ENCODE measurements at regions not wholly inside any gene's neighbourhood (a gene's known extent, or its start where the extent isn't known, plus 50 kb on each side); places are given as distances from the start of the nearest gene placed in this dataset.
"Not testable (repeated sequence)": the region's sequence is repeated elsewhere in the genome, so short reads cannot be mapped to it uniquely, and the experiment has no call there.

GRCh38 chr2:176891857-176892256 lies 320.7 kb upstream of the HNRNPA3 start:
- no peak for TF ChIP-seq ZNF274 (IDR thresholded peaks at IDR 0.05; ENCODE audit: low read depth, low read length)
- no peak overlapping the region for H3K4me3 ChIP-seq (ENCODE audit: low read length)

- no peak for TF ChIP-seq ZNF274 (IDR thresholded peaks at IDR 0.05; ENCODE audit: low read depth, low read length)
- H3K4me3 ChIP-seq (ENCODE audit: low read length) = no peak overlapping the region
These were observed 319.8 kb upstream of the HNRNPA3 start for GRCh38 chr2:176892676-176893226.

GRCh38 chr2:176895158-176895557 lies 317.4 kb upstream of the HNRNPA3 start:
- H3K4me3 ChIP-seq (ENCODE audit: low read length) = no peak overlapping the region
- TF ChIP-seq ZNF274 (IDR thresholded peaks at IDR 0.05; ENCODE audit: low read depth, low read length) = no peak

- no peak overlapping the region for H3K4me3 ChIP-seq (ENCODE audit: low read length)
- no peak for TF ChIP-seq ZNF274 (IDR thresholded peaks at IDR 0.05; ENCODE audit: low read depth, low read length)
These were observed 310.1 kb upstream of the HNRNPA3 start for GRCh38 chr2:176902454-176902853.

GRCh38 chr2:176904053-176904452 lies 308.5 kb upstream of the HNRNPA3 start:
- H3K4me3 ChIP-seq (ENCODE audit: low read length) = not testable (repeated sequence)

GRCh38 chr2:176907341-176907740 lies 305.3 kb upstream of the HNRNPA3 start:
- TF ChIP-seq ZNF274 (IDR thresholded peaks at IDR 0.05; ENCODE audit: low read depth, low read length) = no peak
- no peak overlapping the region for H3K4me3 ChIP-seq (ENCODE audit: low read length)

- TF ChIP-seq ZNF274 (IDR thresholded peaks at IDR 0.05; ENCODE audit: low read depth, low read length) = no peak
- no peak overlapping the region for H3K4me3 ChIP-seq (ENCODE audit: low read length)
These were observed 301.8 kb upstream of the HNRNPA3 start for GRCh38 chr2:176910828-176911227.

GRCh38 chr2:176913955-176914354 lies 298.6 kb upstream of the HNRNPA3 start:
- no peak overlapping the region for H3K4me3 ChIP-seq (ENCODE audit: low read length)
- no peak for TF ChIP-seq ZNF274 (IDR thresholded peaks at IDR 0.05; ENCODE audit: low read depth, low read length)

GRCh38 chr2:176914371-176914770 lies 298.2 kb upstream of the HNRNPA3 start:
- H3K4me3 ChIP-seq (ENCODE audit: low read length) = no peak overlapping the region
- no peak for TF ChIP-seq ZNF274 (IDR thresholded peaks at IDR 0.05; ENCODE audit: low read depth, low read length)

GRCh38 chr2:176922545-176922944 lies 290.0 kb upstream of the HNRNPA3 start:
- H3K4me3 ChIP-seq (ENCODE audit: low read length) = not testable (repeated sequence)

- TF ChIP-seq ZNF274 (IDR thresholded peaks at IDR 0.05; ENCODE audit: low read depth, low read length) = no peak
- no peak overlapping the region for H3K4me3 ChIP-seq (ENCODE audit: low read length)
These were observed 289.4 kb upstream of the HNRNPA3 start for GRCh38 chr2:176923205-176923604.

GRCh38 chr2:176924909-176925534 lies 287.6 kb upstream of the HNRNPA3 start:
- no peak for TF ChIP-seq ZNF274 (IDR thresholded peaks at IDR 0.05; ENCODE audit: low read depth, low read length)
- H3K4me3 ChIP-seq (ENCODE audit: low read length) = no peak overlapping the region

- H3K4me3 ChIP-seq (ENCODE audit: low read length) = no peak overlapping the region
- TF ChIP-seq ZNF274 (IDR thresholded peaks at IDR 0.05; ENCODE audit: low read depth, low read length) = no peak
These were observed 286.1 kb upstream of the HNRNPA3 start for GRCh38 chr2:176926453-176926852.

- not testable (repeated sequence) for H3K4me3 ChIP-seq (ENCODE audit: low read length)
These were observed 283.2 kb upstream of the HNRNPA3 start for GRCh38 chr2:176929387-176929786.

GRCh38 chr2:176931588-176932563 lies 280.7 kb upstream of the HNRNPA3 start:
- TF ChIP-seq ZNF274 (IDR thresholded peaks at IDR 0.05; ENCODE audit: low read depth, low read length) = no peak

More at GRCh38 chr2:176931588-176932563, 280.7 kb upstream of the HNRNPA3 start:
- H3K4me3 ChIP-seq (ENCODE audit: low read length) = peak overlapping the region; percentile 60; the same call in 1 of the 2 replicates

Data from GM08714 (cell line).